Liver (tissue), 3 donors: ENCODE measurements at regions not wholly inside any gene's neighbourhood (a gene's known extent, or its start where the extent isn't known, plus 50 kb on each side); places are given as distances from the start of the nearest gene placed in this dataset.

Experiments
- CTCF ChIP-seq: fragments of 150-350 bp; IDR thresholded peaks from 2 replicates; pipeline ENCODE4 v1.5.1; 2017; ENCODE audit warnings: improper control_type of control experiment, low read depth, low read length; ENCODE audit not compliant: missing input control
- EGR1 ChIP-seq, 2 donors: IDR thresholded peaks; 2 replicates each; pipeline ENCODE4 v1.6.1; 2016 to 2018; ENCODE audit warnings: antibody characterized with exemption in 2 of 2, low read depth in 2 of 2
- FOXA1 ChIP-seq: IDR thresholded peaks from 2 replicates; pipeline ENCODE4 v1.6.1; 2016; ENCODE audit warnings: antibody characterized with exemption
- GABPA ChIP-seq, 2 donors: IDR thresholded peaks in 1 of 2; conservative IDR thresholded peaks in 1 of 2; 2 replicates each; pipeline ENCODE4 v1.6.1; 2016; ENCODE audit warnings: antibody characterized with exemption in 2 of 2, mild to moderate bottlenecking in 1 of 2, moderate library complexity in 1 of 2
- JUND ChIP-seq, 2 donors: IDR thresholded peaks; 2 replicates each; pipeline ENCODE4 v1.6.1; 2016; ENCODE audit warnings: antibody characterized with exemption in 2 of 2
- RAD21 ChIP-seq, 2 donors: IDR thresholded peaks; 2 replicates each; pipeline ENCODE4 v1.6.1; 2016; ENCODE audit warnings: antibody characterized with exemption in 2 of 2, mild to moderate bottlenecking in 2 of 2
- TAF1 ChIP-seq: conservative IDR thresholded peaks from 2 replicates; pipeline ENCODE4 v1.6.1; 2016; ENCODE audit warnings: antibody characterized with exemption, mild to moderate bottlenecking
- YY1 ChIP-seq: IDR thresholded peaks from 2 replicates; pipeline ENCODE4 v1.6.1; 2016; ENCODE audit warnings: antibody characterized with exemption, mild to moderate bottlenecking
- TF ChIP-seq, protein P1 (sequence below): IDR thresholded peaks from 2 replicates; pipeline ENCODE4 v1.6.1; 2016; ENCODE audit warnings: antibody characterized with exemption
- TF ChIP-seq, protein P2 (sequence below): IDR thresholded peaks from 2 replicates; pipeline ENCODE4 v1.6.1; 2016; ENCODE audit warnings: antibody characterized with exemption, mild to moderate bottlenecking
- TF ChIP-seq, protein P3 (sequence below): IDR thresholded peaks from 2 replicates; pipeline ENCODE4 v1.6.1; 2016; ENCODE audit warnings: antibody characterized with exemption
- TF ChIP-seq, protein P4 (sequence below): IDR thresholded peaks from 2 replicates; pipeline ENCODE4 v1.6.1; 2016; ENCODE audit warnings: antibody characterized with exemption
- donor health status: healthy.
- donor health status: healthy.

- TF ChIP-seq CTCF (no peak), GABPA (IDR thresholded peaks at IDR 0.05 in 1 of 2, conservative IDR thresholded peaks at IDR 0.05 in 1 of 2) (no peak), TAF1 (no peak), YY1 (no peak), RAD21 (IDR thresholded peaks at IDR 0.05) (peak; percentile 62 to 73), JUND (IDR thresholded peaks at IDR 0.05) (no peak), FOXA1 (no peak), EGR1 (IDR thresholded peaks at IDR 0.05; ENCODE audit: low read depth in 2 of 2) (no peak)
- TF ChIP-seq, protein P1, sequence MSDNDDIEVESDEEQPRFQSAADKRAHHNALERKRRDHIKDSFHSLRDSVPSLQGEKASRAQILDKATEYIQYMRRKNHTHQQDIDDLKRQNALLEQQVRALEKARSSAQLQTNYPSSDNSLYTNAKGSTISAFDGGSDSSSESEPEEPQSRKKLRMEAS, result no peak
- TF ChIP-seq, protein P2, sequence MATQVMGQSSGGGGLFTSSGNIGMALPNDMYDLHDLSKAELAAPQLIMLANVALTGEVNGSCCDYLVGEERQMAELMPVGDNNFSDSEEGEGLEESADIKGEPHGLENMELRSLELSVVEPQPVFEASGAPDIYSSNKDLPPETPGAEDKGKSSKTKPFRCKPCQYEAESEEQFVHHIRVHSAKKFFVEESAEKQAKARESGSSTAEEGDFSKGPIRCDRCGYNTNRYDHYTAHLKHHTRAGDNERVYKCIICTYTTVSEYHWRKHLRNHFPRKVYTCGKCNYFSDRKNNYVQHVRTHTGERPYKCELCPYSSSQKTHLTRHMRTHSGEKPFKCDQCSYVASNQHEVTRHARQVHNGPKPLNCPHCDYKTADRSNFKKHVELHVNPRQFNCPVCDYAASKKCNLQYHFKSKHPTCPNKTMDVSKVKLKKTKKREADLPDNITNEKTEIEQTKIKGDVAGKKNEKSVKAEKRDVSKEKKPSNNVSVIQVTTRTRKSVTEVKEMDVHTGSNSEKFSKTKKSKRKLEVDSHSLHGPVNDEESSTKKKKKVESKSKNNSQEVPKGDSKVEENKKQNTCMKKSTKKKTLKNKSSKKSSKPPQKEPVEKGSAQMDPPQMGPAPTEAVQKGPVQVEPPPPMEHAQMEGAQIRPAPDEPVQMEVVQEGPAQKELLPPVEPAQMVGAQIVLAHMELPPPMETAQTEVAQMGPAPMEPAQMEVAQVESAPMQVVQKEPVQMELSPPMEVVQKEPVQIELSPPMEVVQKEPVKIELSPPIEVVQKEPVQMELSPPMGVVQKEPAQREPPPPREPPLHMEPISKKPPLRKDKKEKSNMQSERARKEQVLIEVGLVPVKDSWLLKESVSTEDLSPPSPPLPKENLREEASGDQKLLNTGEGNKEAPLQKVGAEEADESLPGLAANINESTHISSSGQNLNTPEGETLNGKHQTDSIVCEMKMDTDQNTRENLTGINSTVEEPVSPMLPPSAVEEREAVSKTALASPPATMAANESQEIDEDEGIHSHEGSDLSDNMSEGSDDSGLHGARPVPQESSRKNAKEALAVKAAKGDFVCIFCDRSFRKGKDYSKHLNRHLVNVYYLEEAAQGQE, result no peak
- TF ChIP-seq, protein P3, sequence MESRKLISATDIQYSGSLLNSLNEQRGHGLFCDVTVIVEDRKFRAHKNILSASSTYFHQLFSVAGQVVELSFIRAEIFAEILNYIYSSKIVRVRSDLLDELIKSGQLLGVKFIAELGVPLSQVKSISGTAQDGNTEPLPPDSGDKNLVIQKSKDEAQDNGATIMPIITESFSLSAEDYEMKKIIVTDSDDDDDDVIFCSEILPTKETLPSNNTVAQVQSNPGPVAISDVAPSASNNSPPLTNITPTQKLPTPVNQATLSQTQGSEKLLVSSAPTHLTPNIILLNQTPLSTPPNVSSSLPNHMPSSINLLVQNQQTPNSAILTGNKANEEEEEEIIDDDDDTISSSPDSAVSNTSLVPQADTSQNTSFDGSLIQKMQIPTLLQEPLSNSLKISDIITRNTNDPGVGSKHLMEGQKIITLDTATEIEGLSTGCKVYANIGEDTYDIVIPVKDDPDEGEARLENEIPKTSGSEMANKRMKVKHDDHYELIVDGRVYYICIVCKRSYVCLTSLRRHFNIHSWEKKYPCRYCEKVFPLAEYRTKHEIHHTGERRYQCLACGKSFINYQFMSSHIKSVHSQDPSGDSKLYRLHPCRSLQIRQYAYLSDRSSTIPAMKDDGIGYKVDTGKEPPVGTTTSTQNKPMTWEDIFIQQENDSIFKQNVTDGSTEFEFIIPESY, result no peak
- TF ChIP-seq, protein P4, sequence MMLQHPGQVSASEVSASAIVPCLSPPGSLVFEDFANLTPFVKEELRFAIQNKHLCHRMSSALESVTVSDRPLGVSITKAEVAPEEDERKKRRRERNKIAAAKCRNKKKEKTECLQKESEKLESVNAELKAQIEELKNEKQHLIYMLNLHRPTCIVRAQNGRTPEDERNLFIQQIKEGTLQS, result no peak
These were observed 141.5 kb upstream of the ARID2 start for GRCh38 chr12:45587877-45588533.
